BLaER1 (cell line): ENCODE measurements at regions not wholly inside any gene's neighbourhood (a gene's known extent, or its start where the extent isn't known, plus 50 kb on each side); places are given as distances from the start of the nearest gene placed in this dataset.
A peak's percentile ranks its signal among the peaks of the same experiment; 100 is the strongest.

Experiments used
- H3K27ac ChIP-seq: shearing (Covaris generic); formaldehyde crosslinking; 2 replicates; pipeline ENCODE4 v1.8.1; 2022
- H3K27me3 ChIP-seq: shearing (Covaris generic); formaldehyde crosslinking; 2 replicates; pipeline ENCODE4 v1.8.1; 2022
- H3K36me3 ChIP-seq: shearing (Covaris generic); formaldehyde crosslinking; 2 replicates; pipeline ENCODE4 v1.8.1; 2022
- H3K4me1 ChIP-seq: shearing (Covaris generic); formaldehyde crosslinking; 2 replicates; pipeline ENCODE4 v1.8.1; 2022
- H3K4me2 ChIP-seq: shearing (Covaris generic); formaldehyde crosslinking; 2 replicates; pipeline ENCODE4 v1.8.1; 2022
- H3K4me3 ChIP-seq: shearing (Covaris generic); formaldehyde crosslinking; 2 replicates; pipeline ENCODE4 v1.8.1; 2022
- H3K9ac ChIP-seq: shearing (Covaris generic); formaldehyde crosslinking; 2 replicates; pipeline ENCODE4 v1.8.1; 2022
- H3K9me3 ChIP-seq: shearing (Covaris generic); formaldehyde crosslinking; 2 replicates; pipeline ENCODE4 v1.8.1; 2022
- H4K20me1 ChIP-seq: shearing (Covaris generic); formaldehyde crosslinking; 2 replicates; pipeline ENCODE4 v1.8.1; 2022
- Cebpa-rat ChIP-seq: shearing (Covaris generic); IDR thresholded peaks from 2 replicates; pipeline ENCODE4 v1.8.1; 2022

GRCh38 chr9:85248514-85249312 is 493.0 kb downstream of the AGTPBP1 start:
- TF ChIP-seq Cebpa-rat = no peak
- H3K27ac ChIP-seq = no peak overlapping the region
- no peak overlapping the region for H3K9ac ChIP-seq
- no peak overlapping the region for H3K4me3 ChIP-seq
- no peaks in the 10 kb centered on the region for H3K36me3 ChIP-seq
- H3K27me3 ChIP-seq = no peaks in the 10 kb centered on the region
- no peak overlapping the region for H3K4me2 ChIP-seq
- no peaks in the 10 kb centered on the region for H3K4me1 ChIP-seq
- no peaks in the 10 kb centered on the region; the same call in 1 of the 2 replicates for H3K9me3 ChIP-seq
- no peaks in the 10 kb centered on the region for H4K20me1 ChIP-seq

- no peak overlapping the region for H3K4me3 ChIP-seq
- H4K20me1 ChIP-seq = no peaks in the 10 kb centered on the region
- no peak overlapping the region for H3K27ac ChIP-seq
- no peak overlapping the region for H3K4me2 ChIP-seq
- no peaks in the 10 kb centered on the region for H3K27me3 ChIP-seq
- no peak overlapping the region for H3K9ac ChIP-seq
- no peaks in the 10 kb centered on the region for H3K36me3 ChIP-seq
- no peaks in the 10 kb centered on the region for H3K9me3 ChIP-seq
- TF ChIP-seq Cebpa-rat = no peak
- 0 out of 2 replicates have a peak, but pooled peaks cover 7% of the 10 kb centered on the region for H3K4me1 ChIP-seq
Measured at GRCh38 chr9:85246541-85246940, 495.2 kb downstream of the AGTPBP1 start.

GRCh38 chr9:85244856-85245255 is 496.9 kb downstream of the AGTPBP1 start:
- no peak overlapping the region for H3K27ac ChIP-seq
- TF ChIP-seq Cebpa-rat = no peak
- H3K4me2 ChIP-seq = no peak overlapping the region
- H4K20me1 ChIP-seq = no peaks in the 10 kb centered on the region
- no peak overlapping the region for H3K4me3 ChIP-seq
- no peak overlapping the region for H3K9ac ChIP-seq
- no peaks in the 10 kb centered on the region for H3K9me3 ChIP-seq
- H3K4me1 ChIP-seq = 0 out of 2 replicates have a peak, but pooled peaks cover 7% of the 10 kb centered on the region
- no peaks in the 10 kb centered on the region for H3K27me3 ChIP-seq
- H3K36me3 ChIP-seq = no peaks in the 10 kb centered on the region

GRCh38 chr9:85243977-85244376 is 497.8 kb downstream of the AGTPBP1 start:
- no peaks in the 10 kb centered on the region for H3K36me3 ChIP-seq
- H3K9me3 ChIP-seq = peaks cover 7% of the 10 kb centered on the region
- no peak for TF ChIP-seq Cebpa-rat
- H3K4me3 ChIP-seq = no peak overlapping the region
- H3K27ac ChIP-seq = no peak overlapping the region
- no peaks in the 10 kb centered on the region for H3K27me3 ChIP-seq
- 0 out of 2 replicates have a peak, but pooled peaks cover 7% of the 10 kb centered on the region for H3K4me1 ChIP-seq
- no peak overlapping the region for H3K9ac ChIP-seq
- H3K4me2 ChIP-seq = no peak overlapping the region
- H4K20me1 ChIP-seq = no peaks in the 10 kb centered on the region

- no peak for TF ChIP-seq Cebpa-rat
- H3K4me2 ChIP-seq = no peak overlapping the region
- no peaks in the 10 kb centered on the region for H3K27me3 ChIP-seq
- H3K27ac ChIP-seq = no peak overlapping the region
- H3K9ac ChIP-seq = no peak overlapping the region
- H3K9me3 ChIP-seq = peaks cover 7% of the 10 kb centered on the region
- no peaks in the 10 kb centered on the region for H3K4me1 ChIP-seq
- no peaks in the 10 kb centered on the region for H4K20me1 ChIP-seq
- no peaks in the 10 kb centered on the region for H3K36me3 ChIP-seq
- H3K4me3 ChIP-seq = no peak overlapping the region
Measured at GRCh38 chr9:85237478-85237877, 504.3 kb downstream of the AGTPBP1 start.

GRCh38 chr9:85230081-85230480 is 511.7 kb downstream of the AGTPBP1 start:
- Histone ChIP-seq H3K4me1 (peaks cover 17% of the 10 kb centered on the region), H3K9ac (no peak overlapping the region), H3K4me2 (no peak overlapping the region), H3K27me3 (no peaks in the 10 kb centered on the region), H3K4me3 (no peak overlapping the region), H3K9me3 (no peaks in the 10 kb centered on the region), H3K36me3 (no peaks in the 10 kb centered on the region), H4K20me1 (no peaks in the 10 kb centered on the region), H3K27ac (no peak overlapping the region)
- TF ChIP-seq Cebpa-rat = no peak

- no peaks in the 10 kb centered on the region for H3K27me3 ChIP-seq
- H3K4me2 ChIP-seq = peak overlapping the region; percentile 74
- no peak for TF ChIP-seq Cebpa-rat
- H3K9ac ChIP-seq = no peak overlapping the region
- H3K4me3 ChIP-seq = no peak overlapping the region
- no peaks in the 10 kb centered on the region for H3K36me3 ChIP-seq
- peaks cover 17% of the 10 kb centered on the region for H3K4me1 ChIP-seq
- H3K9me3 ChIP-seq = no peaks in the 10 kb centered on the region
- no peaks in the 10 kb centered on the region for H4K20me1 ChIP-seq
- H3K27ac ChIP-seq = no peak overlapping the region
Measured at GRCh38 chr9:85228111-85228855, 513.5 kb downstream of the AGTPBP1 start.

- Histone ChIP-seq H3K36me3 (no peaks in the 10 kb centered on the region), H3K4me3 (no peak overlapping the region), H3K9me3 (no peaks in the 10 kb centered on the region), H4K20me1 (no peaks in the 10 kb centered on the region), H3K27me3 (no peaks in the 10 kb centered on the region), H3K9ac (no peak overlapping the region), H3K4me2 (no peak overlapping the region), H3K27ac (no peak overlapping the region), H3K4me1 (peaks cover 17% of the 10 kb centered on the region)
- TF ChIP-seq Cebpa-rat = no peak
Measured at GRCh38 chr9:85225180-85225579, 516.6 kb downstream of the AGTPBP1 start.

GRCh38 chr9:85224729-85225128 is 517.0 kb downstream of the AGTPBP1 start:
- Histone ChIP-seq H4K20me1 (no peaks in the 10 kb centered on the region), H3K4me3 (no peak overlapping the region), H3K27me3 (no peaks in the 10 kb centered on the region), H3K9ac (no peak overlapping the region), H3K4me1 (peaks cover 17% of the 10 kb centered on the region), H3K36me3 (no peaks in the 10 kb centered on the region), H3K27ac (no peak overlapping the region), H3K4me2 (no peak overlapping the region), H3K9me3 (no peaks in the 10 kb centered on the region)
- TF ChIP-seq Cebpa-rat = no peak

GRCh38 chr9:85224301-85224700 is 517.5 kb downstream of the AGTPBP1 start:
- H3K4me1 ChIP-seq = peaks cover 17% of the 10 kb centered on the region
- H4K20me1 ChIP-seq = no peaks in the 10 kb centered on the region
- TF ChIP-seq Cebpa-rat = no peak
- H3K4me2 ChIP-seq = no peak overlapping the region
- H3K27ac ChIP-seq = no peak overlapping the region
- H3K9me3 ChIP-seq = no peaks in the 10 kb centered on the region
- no peaks in the 10 kb centered on the region for H3K27me3 ChIP-seq
- no peak overlapping the region for H3K9ac ChIP-seq
- no peaks in the 10 kb centered on the region for H3K36me3 ChIP-seq
- no peak overlapping the region for H3K4me3 ChIP-seq
